B cell (primary cell): ENCODE measurements at regions not wholly inside any gene's neighbourhood (a gene's known extent, or its start where the extent isn't known, plus 50 kb on each side); places are given as distances from the start of the nearest gene placed in this dataset.

Source experiments
- ATAC-seq: fragments of 200-7000 bp; cut with Tn5 transposase; one replicate; pipeline ENCODE4 v1.10.0; 2021; ENCODE audit warnings: low read depth, mild to moderate bottlenecking, moderate number of reproducible peaks, moderate library complexity
- CTCF ChIA-PET: fragments of 350-600 bp; sonication (Branson Sonifier 250); formaldehyde crosslinking; loops from one replicate; lab custom pipeline; 2021; ENCODE audit warnings: antibody characterized with exemption, inconsistent platforms; lab: Charles Lee
- POLR2A ChIA-PET: fragments of 350-600 bp; sonication (Branson Sonifier 250); formaldehyde crosslinking; loops from one replicate; lab custom pipeline; 2021; ENCODE audit warnings: antibody characterized with exemption; lab: Charles Lee
- DNase-seq: peaks from one replicate; pipeline ENCODE4 v3.0.0; 2013
- H2AFZ ChIP-seq: 2 replicates; pipeline ENCODE4 v1.6.1; 2012; ENCODE audit warnings: mild to moderate bottlenecking, low read depth, low read length; ENCODE audit not compliant: insufficient read depth, poor library complexity, severe bottlenecking
- H3K27ac ChIP-seq, 2 donors: 1 replicate in 1 of 2; 2 replicates in 1 of 2; pipeline ENCODE4 v1.5.1; 2012 to 2013; ENCODE audit warnings: low read length in 2 of 2, mild to moderate bottlenecking in 2 of 2, moderate library complexity in 1 of 2
- H3K27me3 ChIP-seq, 4 experiments: fragments of 200-600 bp in 1 of 4; sonication (generic) in 1 of 4; replicated peaks in 1 of 4; 1 replicate in 2 of 4; 2 replicates in 2 of 4; pipeline versions ENCODE4 v1.6.1 to v1.7.0; 2013 to 2016; ENCODE audit warnings: low read length in 3 of 4, mild to moderate bottlenecking in 2 of 4, mixed read lengths in 1 of 4, moderate library complexity in 1 of 4; ENCODE audit not compliant: insufficient read depth in 4 of 4, control insufficient read depth in 3 of 4; ENCODE audit errors: control extremely low read depth in 1 of 4
- H3K36me3 ChIP-seq, 2 experiments: replicated peaks in 1 of 2; 1 replicate in 1 of 2; 2 replicates in 1 of 2; pipeline versions ENCODE4 v1.6.1 to v1.7.1; 2013; ENCODE audit warnings: low read length in 1 of 2; ENCODE audit not compliant: insufficient read depth in 2 of 2, control insufficient read depth in 1 of 2; ENCODE audit errors: control extremely low read depth in 1 of 2, extremely low read depth in 1 of 2
- H3K4me1 ChIP-seq, 2 donors: fragments of 200-600 bp in 1 of 2; sonication (generic) in 1 of 2; 1 replicate in 1 of 2; 2 replicates in 1 of 2; pipeline versions ENCODE4 v1.5.1 to v1.6.1; 2013 to 2017; ENCODE audit warnings: low read length in 2 of 2; ENCODE audit not compliant: control insufficient read depth in 2 of 2, insufficient read depth in 2 of 2
- H3K4me2 ChIP-seq: replicated peaks from 2 replicates; pipeline ENCODE3; 2012; ENCODE audit warnings: mild to moderate bottlenecking, low read depth, low read length; ENCODE audit not compliant: poor library complexity, severe bottlenecking
- H3K4me3 ChIP-seq, 5 experiments: fragments of 200-600 bp in 1 of 5; sonication (generic) in 1 of 5; 1 replicate in 3 of 5; 2 replicates in 2 of 5; pipeline versions ENCODE4 v1.5.1 to v1.7.0; 2011 to 2016; ENCODE audit warnings: low read length in 4 of 5, mild to moderate bottlenecking in 4 of 5, low read depth in 2 of 5, control low read depth in 1 of 5, moderate library complexity in 1 of 5; ENCODE audit not compliant: insufficient read depth in 1 of 5; ENCODE audit errors: control extremely low read depth in 1 of 5, extremely low read depth in 1 of 5
- H3K79me2 ChIP-seq: fragments of 200-600 bp; sonication (generic); one replicate; pipeline ENCODE4 v1.6.0; 2016; ENCODE audit warnings: low read length; ENCODE audit not compliant: control insufficient read depth, insufficient read depth
- H3K9ac ChIP-seq: fragments of 200-600 bp; sonication (generic); 2 replicates; pipeline ENCODE4 v1.6.1; 2017; ENCODE audit warnings: mild to moderate bottlenecking, low read length, moderate library complexity
- H3K9me3 ChIP-seq, 3 donors: one replicate each; pipeline versions ENCODE4 v1.6.1 to v1.7.1; 2013; ENCODE audit warnings: low read length in 2 of 3; ENCODE audit not compliant: control insufficient read depth in 2 of 3, insufficient read depth in 1 of 3; ENCODE audit errors: control extremely low read depth in 1 of 3
- H4K20me1 ChIP-seq: 2 replicates; pipeline ENCODE4 v1.6.0; 2012; ENCODE audit warnings: mild to moderate bottlenecking, low read length; ENCODE audit not compliant: insufficient read depth, control insufficient read depth, poor library complexity, severe bottlenecking
- H3K27ac Mint-ChIP-seq: one replicate; pipeline ENCODE4 v1.8.0; 2021; ENCODE audit warnings: mixed read lengths
- H3K27me3 Mint-ChIP-seq: one replicate; pipeline ENCODE4 v1.8.0; 2021; ENCODE audit warnings: mixed read lengths
- H3K4me1 Mint-ChIP-seq: one replicate; pipeline ENCODE4 v1.8.0; 2021; ENCODE audit warnings: mixed read lengths
- H3K4me3 Mint-ChIP-seq: one replicate; pipeline ENCODE4 v1.8.0; 2021; ENCODE audit warnings: mixed read lengths
- H3K9me3 Mint-ChIP-seq: one replicate; pipeline ENCODE4 v1.8.0; 2022; ENCODE audit warnings: mixed read lengths; ENCODE audit not compliant: insufficient read depth
- EZH2 ChIP-seq: IDR thresholded peaks from 2 replicates; pipeline ENCODE4 v1.6.1; 2012; ENCODE audit warnings: borderline replicate concordance, low read depth, mild to moderate bottlenecking, moderate library complexity, low read length; ENCODE audit not compliant: insufficient read depth, poor library complexity, severe bottlenecking
- WGBS: methylation state at CpG from one replicate; pipeline ENCODE4 v1.1.5; 2013; ENCODE audit warnings: missing lambda C conversion rate; ENCODE audit not compliant: insufficient coverage; 5-methylcytosine and 5-hydroxymethylcytosine counted together
- intact Hi-C: fragments of 100-400 bp; cut with micrococcal nuclease; formaldehyde crosslinking; loops from one replicate; pipeline ENCODE4 v1.10.0; 2022
- TF ChIP-seq, protein P1 (sequence below): fragments of 200-600 bp; IDR thresholded peaks from one replicate; pipeline ENCODE4 v1.8.0; 2022; ENCODE audit warnings: antibody characterized with exemption, mild to moderate bottlenecking

DNA sequence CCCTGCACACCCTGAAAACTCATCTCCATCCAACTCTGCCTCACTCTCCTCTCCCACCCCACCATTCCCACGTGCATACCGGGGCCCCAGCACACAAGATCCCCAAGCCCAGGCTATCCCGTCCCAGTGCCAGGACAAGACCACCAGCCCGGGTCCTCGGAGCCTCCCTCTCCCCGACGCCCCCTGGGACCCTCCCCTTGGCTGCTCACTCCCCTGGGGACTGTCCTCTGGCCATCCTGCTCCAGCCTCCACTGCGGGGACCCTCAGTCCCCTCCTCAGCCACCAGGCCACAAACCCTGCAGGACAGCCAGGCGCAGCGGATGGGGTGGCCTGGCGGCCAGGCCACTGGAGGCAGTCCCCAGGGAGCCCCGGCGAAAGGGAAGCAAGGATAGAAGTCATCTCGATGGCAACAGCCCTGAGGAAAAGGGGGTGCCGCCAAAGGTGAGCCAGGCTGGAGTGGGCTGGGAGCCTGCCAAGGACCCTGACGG lies 62.8 kb downstream of the C9orf50 start:
- WGBS = 83% methylated on average over 16 of the region's 16 CpGs
- ChIA-PET CTCF (no interaction called here), POLR2A (no interaction called here)
- no peak for DNase-seq
- no peaks in the 10 kb centered on the region for H3K9me3 Mint-ChIP-seq
- Histone ChIP-seq H4K20me1 (no peaks in the 10 kb centered on the region), H3K4me1 (no peaks in the 10 kb centered on the region), H3K4me3 (no peak overlapping the region), H2AFZ (no peak overlapping the region), H3K4me2 (no peak overlapping the region), H3K27me3 (peaks cover 0 to 9% (median 0%) of the 10 kb centered on the region in 4 experiments), H3K79me2 (no peaks in the 10 kb centered on the region), H3K9me3 (no peaks in the 10 kb centered on the region), H3K9ac (no peak overlapping the region), H3K36me3 (no peaks in the 10 kb centered on the region), H3K27ac (no peak overlapping the region)
- ATAC-seq = no peak
- H3K4me1 Mint-ChIP-seq = no peaks in the 10 kb centered on the region
- H3K4me3 Mint-ChIP-seq = no peak overlapping the region
- TF ChIP-seq, protein P1, sequence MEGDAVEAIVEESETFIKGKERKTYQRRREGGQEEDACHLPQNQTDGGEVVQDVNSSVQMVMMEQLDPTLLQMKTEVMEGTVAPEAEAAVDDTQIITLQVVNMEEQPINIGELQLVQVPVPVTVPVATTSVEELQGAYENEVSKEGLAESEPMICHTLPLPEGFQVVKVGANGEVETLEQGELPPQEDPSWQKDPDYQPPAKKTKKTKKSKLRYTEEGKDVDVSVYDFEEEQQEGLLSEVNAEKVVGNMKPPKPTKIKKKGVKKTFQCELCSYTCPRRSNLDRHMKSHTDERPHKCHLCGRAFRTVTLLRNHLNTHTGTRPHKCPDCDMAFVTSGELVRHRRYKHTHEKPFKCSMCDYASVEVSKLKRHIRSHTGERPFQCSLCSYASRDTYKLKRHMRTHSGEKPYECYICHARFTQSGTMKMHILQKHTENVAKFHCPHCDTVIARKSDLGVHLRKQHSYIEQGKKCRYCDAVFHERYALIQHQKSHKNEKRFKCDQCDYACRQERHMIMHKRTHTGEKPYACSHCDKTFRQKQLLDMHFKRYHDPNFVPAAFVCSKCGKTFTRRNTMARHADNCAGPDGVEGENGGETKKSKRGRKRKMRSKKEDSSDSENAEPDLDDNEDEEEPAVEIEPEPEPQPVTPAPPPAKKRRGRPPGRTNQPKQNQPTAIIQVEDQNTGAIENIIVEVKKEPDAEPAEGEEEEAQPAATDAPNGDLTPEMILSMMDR = no peak
- no peak for TF ChIP-seq EZH2
- no peak overlapping the region for H3K27ac Mint-ChIP-seq
- peaks cover 34% of the 10 kb centered on the region for H3K27me3 Mint-ChIP-seq
- intact Hi-C loops = no loop called here

DNA sequence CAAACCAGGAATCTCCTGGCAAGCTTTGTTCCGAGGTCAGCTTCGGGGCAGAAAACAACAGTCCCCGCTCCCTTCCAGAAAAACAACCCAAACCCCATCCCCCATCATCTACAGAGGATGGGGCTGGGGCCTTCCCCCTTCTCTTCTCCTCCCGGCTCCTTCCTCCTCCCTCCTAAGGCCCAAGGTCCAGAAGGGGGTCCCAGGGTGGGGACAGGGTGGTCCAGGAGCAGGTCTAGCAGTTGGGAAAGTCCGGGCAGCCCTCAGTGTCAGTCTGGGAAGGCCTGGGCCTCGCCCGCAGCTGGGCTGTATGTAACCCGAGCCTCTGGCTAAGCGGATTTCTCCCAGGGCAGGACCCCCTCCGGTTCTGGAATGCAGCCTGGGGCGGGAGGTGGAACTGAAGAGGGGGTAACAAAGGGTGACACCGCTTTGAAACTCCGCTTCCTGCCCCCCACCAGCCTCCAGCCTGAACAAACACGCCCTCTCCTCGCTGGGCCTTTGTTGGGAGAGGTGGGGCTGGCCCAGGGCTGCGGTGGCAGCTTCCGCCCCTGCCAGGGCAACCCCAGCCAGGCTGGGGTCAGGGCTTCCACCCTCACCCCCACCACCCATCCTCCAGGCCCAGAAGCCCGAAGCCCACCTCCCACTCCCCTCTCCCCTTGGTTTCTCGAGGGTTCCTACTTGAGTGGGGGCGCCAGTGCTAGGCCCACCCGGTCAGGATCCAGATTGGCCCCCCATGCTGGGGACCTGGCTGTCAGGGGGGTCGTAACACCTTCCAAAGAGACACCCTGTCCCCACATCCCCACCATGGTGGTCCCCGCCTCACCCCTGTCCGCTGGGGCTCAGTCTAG lies 63.5 kb downstream of the C9orf50 start:
- H3K9me3 Mint-ChIP-seq = no peaks in the 10 kb centered on the region
- no peak overlapping the region for H3K4me3 Mint-ChIP-seq
- ChIA-PET POLR2A (no interaction called here), CTCF (no interaction called here)
- Histone ChIP-seq H3K9me3 (no peaks in the 10 kb centered on the region), H3K27ac (no peak overlapping the region), H3K4me3 (no peak overlapping the region), H3K4me2 (no peak overlapping the region), H2AFZ (no peak overlapping the region), H3K79me2 (no peaks in the 10 kb centered on the region), H3K9ac (no peak overlapping the region), H3K27me3 (peaks cover 0 to 11% (median 0%) of the 10 kb centered on the region in 4 experiments), H3K4me1 (no peaks in the 10 kb centered on the region), H4K20me1 (no peaks in the 10 kb centered on the region), H3K36me3 (no peaks in the 10 kb centered on the region)
- H3K27ac Mint-ChIP-seq = no peak overlapping the region
- no peak for DNase-seq
- H3K27me3 Mint-ChIP-seq = peaks cover 29% of the 10 kb centered on the region
- H3K4me1 Mint-ChIP-seq = no peaks in the 10 kb centered on the region
- WGBS = 87% methylated on average over 19 of the region's 24 CpGs
- intact Hi-C loops = no loop called here
- ATAC-seq = no peak
- no peak for TF ChIP-seq EZH2
- TF ChIP-seq, protein P1 = no peak
